PFSK-1 (cell line): ENCODE measurements at regions not wholly inside any gene's neighbourhood (a gene's known extent, or its start where the extent isn't known, plus 50 kb on each side); places are given as distances from the start of the nearest gene placed in this dataset.

Experiments used
- POLR2AphosphoS5 ChIP-seq: IDR thresholded peaks from 2 replicates; pipeline ENCODE4 v1.6.1; 2012; ENCODE audit warnings: low read depth, mild to moderate bottlenecking, control low read depth, low read length, moderate library complexity
- TAF1 ChIP-seq: IDR thresholded peaks from 2 replicates; pipeline ENCODE4 v1.6.1; 2012; ENCODE audit warnings: low read length, control low read depth, borderline replicate concordance; ENCODE audit not compliant: insufficient read depth
- TF ChIP-seq, protein P1 (sequence below), 2 experiments: IDR thresholded peaks; 2 replicates each; pipeline versions ENCODE4 v1.6.1 to v1.8.0; 2011 to 2012; ENCODE audit warnings: low read depth in 2 of 2, low read length in 2 of 2, control low read depth in 1 of 2, inconsistent platforms in 1 of 2, mild to moderate bottlenecking in 1 of 2, moderate library complexity in 1 of 2; ENCODE audit not compliant: insufficient read depth in 1 of 2

DNA sequence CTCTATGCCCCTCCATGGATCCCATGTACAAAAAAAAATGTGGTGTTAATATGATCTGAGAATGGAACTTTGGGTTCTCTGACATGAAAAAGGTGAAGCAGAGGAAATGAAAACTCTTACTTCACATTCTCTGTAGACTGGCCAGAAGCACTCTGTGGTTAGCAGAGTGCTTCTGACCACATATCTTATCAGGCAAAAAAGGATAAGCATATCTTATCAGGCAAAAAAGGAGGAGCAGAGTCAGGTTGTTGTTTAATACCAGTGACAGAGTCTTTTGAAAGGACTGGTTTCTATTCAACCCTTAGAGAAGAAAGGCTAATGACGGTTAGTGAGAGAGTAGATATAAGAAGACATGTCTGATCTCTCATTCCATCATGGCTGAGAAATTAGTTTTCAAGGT is 1404.8 kb downstream of the SLITRK1 start:
- TF ChIP-seq TAF1 (no peak), POLR2AphosphoS5 (no peak)
- TF ChIP-seq, protein P1, sequence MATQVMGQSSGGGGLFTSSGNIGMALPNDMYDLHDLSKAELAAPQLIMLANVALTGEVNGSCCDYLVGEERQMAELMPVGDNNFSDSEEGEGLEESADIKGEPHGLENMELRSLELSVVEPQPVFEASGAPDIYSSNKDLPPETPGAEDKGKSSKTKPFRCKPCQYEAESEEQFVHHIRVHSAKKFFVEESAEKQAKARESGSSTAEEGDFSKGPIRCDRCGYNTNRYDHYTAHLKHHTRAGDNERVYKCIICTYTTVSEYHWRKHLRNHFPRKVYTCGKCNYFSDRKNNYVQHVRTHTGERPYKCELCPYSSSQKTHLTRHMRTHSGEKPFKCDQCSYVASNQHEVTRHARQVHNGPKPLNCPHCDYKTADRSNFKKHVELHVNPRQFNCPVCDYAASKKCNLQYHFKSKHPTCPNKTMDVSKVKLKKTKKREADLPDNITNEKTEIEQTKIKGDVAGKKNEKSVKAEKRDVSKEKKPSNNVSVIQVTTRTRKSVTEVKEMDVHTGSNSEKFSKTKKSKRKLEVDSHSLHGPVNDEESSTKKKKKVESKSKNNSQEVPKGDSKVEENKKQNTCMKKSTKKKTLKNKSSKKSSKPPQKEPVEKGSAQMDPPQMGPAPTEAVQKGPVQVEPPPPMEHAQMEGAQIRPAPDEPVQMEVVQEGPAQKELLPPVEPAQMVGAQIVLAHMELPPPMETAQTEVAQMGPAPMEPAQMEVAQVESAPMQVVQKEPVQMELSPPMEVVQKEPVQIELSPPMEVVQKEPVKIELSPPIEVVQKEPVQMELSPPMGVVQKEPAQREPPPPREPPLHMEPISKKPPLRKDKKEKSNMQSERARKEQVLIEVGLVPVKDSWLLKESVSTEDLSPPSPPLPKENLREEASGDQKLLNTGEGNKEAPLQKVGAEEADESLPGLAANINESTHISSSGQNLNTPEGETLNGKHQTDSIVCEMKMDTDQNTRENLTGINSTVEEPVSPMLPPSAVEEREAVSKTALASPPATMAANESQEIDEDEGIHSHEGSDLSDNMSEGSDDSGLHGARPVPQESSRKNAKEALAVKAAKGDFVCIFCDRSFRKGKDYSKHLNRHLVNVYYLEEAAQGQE (IDR thresholded peaks at IDR 0.05; ENCODE audit: insufficient read depth in 1 of 2, low read depth in 2 of 2, low read length in 2 of 2), result no peak
